IMR-90 (cell line): ENCODE measurements at regions not wholly inside any gene's neighbourhood (a gene's known extent, or its start where the extent isn't known, plus 50 kb on each side); places are given as distances from the start of the nearest gene placed in this dataset.

Experiments
- ATAC-seq: fragments of 200-7000 bp; cut with Tn5 transposase; 2 replicates; pipeline ENCODE4 v1.9.1; 2020; ENCODE audit warnings: low read depth, mild to moderate bottlenecking, moderate library complexity
- BruUV-seq: library from RNA; stranded (reverse); fragments of 400-500 nt; replicated peaks from 2 replicates; lab custom pipeline; 2021; lab: Mats Ljungman, UMichigan
- CTCF ChIA-PET: fragments of 300-600 bp; formaldehyde crosslinking; extraction: SDS; loops from one replicate; lab custom pipeline; 2021; ENCODE audit warnings: antibody characterized with exemption; lab: Yijun Ruan, JAX
- POLR2A ChIA-PET: fragments of 300-600 bp; sonication (Branson Sonifier 250); formaldehyde crosslinking; loops from one replicate; lab custom pipeline; 2022; ENCODE audit warnings: antibody characterized with exemption; ENCODE audit not compliant: unreplicated experiment; lab: Charles Lee
- DNase-seq: peaks from one replicate; pipeline ENCODE4 v3.0.0; 2013
- H2AFZ ChIP-seq: replicated peaks from 2 replicates; pipeline ENCODE3; 2013; ENCODE audit warnings: low read length, mild to moderate bottlenecking; ENCODE audit not compliant: poor library complexity
- H2AK5ac ChIP-seq: 2 replicates; pipeline ENCODE4 v1.6.1; 2013; ENCODE audit warnings: low read depth, low read length, inconsistent platforms
- H2AK9ac ChIP-seq: replicated peaks from 2 replicates; pipeline ENCODE3; 2013; ENCODE audit warnings: mild to moderate bottlenecking, low read depth, low read length, moderate library complexity; ENCODE audit not compliant: poor library complexity
- H2BK120ac ChIP-seq: 2 replicates; pipeline ENCODE4 v1.6.1; 2013; ENCODE audit warnings: low read depth, low read length, inconsistent platforms
- H2BK15ac ChIP-seq: 3 replicates; pipeline ENCODE4 v1.6.1; 2013; ENCODE audit warnings: low read depth, low read length, inconsistent platforms
- H2BK20ac ChIP-seq: 2 replicates; pipeline ENCODE4 v1.6.1; 2013; ENCODE audit warnings: low read depth, mild to moderate bottlenecking, inconsistent platforms, low read length, moderate library complexity
- H2BK5ac ChIP-seq: 2 replicates; pipeline ENCODE4 v1.6.1; 2013; ENCODE audit warnings: mild to moderate bottlenecking, low read depth, low read length, inconsistent platforms; ENCODE audit not compliant: poor library complexity, severe bottlenecking
- H3K14ac ChIP-seq: replicated peaks from 2 replicates; pipeline ENCODE4 v1.6.1; 2013; ENCODE audit warnings: low read depth, low read length, inconsistent platforms
- H3K18ac ChIP-seq: 2 replicates; pipeline ENCODE4 v1.6.1; 2013; ENCODE audit warnings: low read depth, low read length, control low read depth
- H3K23ac ChIP-seq: 2 replicates; pipeline ENCODE4 v1.6.1; 2013; ENCODE audit warnings: low read depth, low read length, inconsistent platforms
- H3K27ac ChIP-seq: 2 replicates; pipeline ENCODE4 v1.5.1; 2013; ENCODE audit warnings: mild to moderate bottlenecking, control low read depth, low read length; ENCODE audit not compliant: insufficient read depth
- H3K27me3 ChIP-seq: 2 replicates; pipeline ENCODE4 v1.6.1; 2013; ENCODE audit warnings: low read length; ENCODE audit not compliant: control insufficient read depth, insufficient read depth
- H3K36me3 ChIP-seq: 2 replicates; pipeline ENCODE4 v1.6.1; 2013; ENCODE audit warnings: low read length, mixed read lengths; ENCODE audit not compliant: control insufficient read depth, insufficient read depth
- H3K4ac ChIP-seq: 2 replicates; pipeline ENCODE4 v1.6.1; 2013; ENCODE audit warnings: low read depth, low read length, inconsistent platforms
- H3K4me1 ChIP-seq: 2 replicates; pipeline ENCODE4 v1.6.1; 2013; ENCODE audit warnings: low read length, mixed read lengths; ENCODE audit not compliant: control insufficient read depth, insufficient read depth
- H3K4me2 ChIP-seq: 2 replicates; pipeline ENCODE4 v1.6.1; 2013; ENCODE audit warnings: low read depth, mild to moderate bottlenecking, control low read depth, low read length, moderate library complexity
- H3K4me3 ChIP-seq: 2 replicates; pipeline ENCODE4 v1.5.1; 2013; ENCODE audit warnings: low read depth, mild to moderate bottlenecking, control low read depth, low read length, moderate library complexity; ENCODE audit not compliant: insufficient read depth
- H3K56ac ChIP-seq: 2 replicates; pipeline ENCODE4 v1.6.1; 2013; ENCODE audit warnings: low read length, inconsistent platforms; ENCODE audit not compliant: insufficient read depth; ENCODE audit errors: extremely low read depth
- H3K79me1 ChIP-seq, 2 experiments: 2 replicates each; pipeline ENCODE4 v1.6.1; 2013; ENCODE audit warnings: low read length in 2 of 2, inconsistent platforms in 1 of 2, low read depth in 1 of 2
- H3K9ac ChIP-seq: 2 replicates; pipeline ENCODE4 v1.6.1; 2013; ENCODE audit warnings: low read depth, low read length, control low read depth
- H3K9me1 ChIP-seq: 2 replicates; pipeline ENCODE4 v1.6.1; 2013; ENCODE audit warnings: low read length, inconsistent platforms; ENCODE audit not compliant: insufficient read depth
- H3K9me3 ChIP-seq: 2 replicates; pipeline ENCODE4 v1.6.1; 2013; ENCODE audit warnings: low read length; ENCODE audit not compliant: control insufficient read depth, insufficient read depth
- H4K20me1 ChIP-seq: 2 replicates; pipeline ENCODE4 v1.6.1; 2013; ENCODE audit warnings: low read length, inconsistent platforms; ENCODE audit not compliant: insufficient read depth
- H4K5ac ChIP-seq: 2 replicates; pipeline ENCODE4 v1.6.1; 2013; ENCODE audit warnings: mild to moderate bottlenecking, low read depth, low read length, control low read depth
- H4K8ac ChIP-seq, 2 experiments: 2 replicates each; pipeline ENCODE4 v1.6.1; 2013; ENCODE audit warnings: low read depth in 2 of 2, low read length in 2 of 2, control low read depth in 1 of 2, inconsistent platforms in 1 of 2
- H4K91ac ChIP-seq: 2 replicates; pipeline ENCODE4 v1.6.1; 2013; ENCODE audit warnings: low read depth, low read length, inconsistent platforms; ENCODE audit not compliant: insufficient read depth
- CEBPB ChIP-seq: IDR thresholded peaks from 2 replicates; pipeline ENCODE4 v1.6.1; 2012; ENCODE audit warnings: low read depth, low read length, improper control_type of control experiment
- ELK1 ChIP-seq: fragments of 150-350 bp; IDR thresholded peaks from 2 replicates; pipeline ENCODE4 v1.6.1; 2016; ENCODE audit warnings: low read depth, mild to moderate bottlenecking, low read length, moderate library complexity, borderline replicate concordance
- WGBS, 2 experiments: methylation state at CpG; one replicate each; pipeline versions ENCODE4 v1.1.5 to v1.1.7; 2013; ENCODE audit warnings: missing lambda C conversion rate in 2 of 2; ENCODE audit not compliant: insufficient read length in 1 of 2; ENCODE audit errors: extremely low coverage in 2 of 2; 5-methylcytosine and 5-hydroxymethylcytosine counted together
- dilution Hi-C: fragments of 300-500 bp; cut with HindIII; formaldehyde crosslinking; loops from one replicate; pipeline ENCODE4 v1.14.3; 2018; ENCODE audit warnings: low sequenced_read_pairs; ENCODE audit not compliant: unreplicated experiment
- in situ Hi-C: fragments of 300-500 bp; cut with MboI; formaldehyde crosslinking; loops from 3 replicates; pipeline ENCODE4 v1.14.3; 2019; ENCODE audit warnings: low sequenced_read_pairs, inconsistent platforms, mixed read lengths
- intact Hi-C: fragments of 100-400 bp; cut with micrococcal nuclease; formaldehyde crosslinking; loops from 2 replicates; pipeline ENCODE4 v1.10.0; 2022

DNA sequence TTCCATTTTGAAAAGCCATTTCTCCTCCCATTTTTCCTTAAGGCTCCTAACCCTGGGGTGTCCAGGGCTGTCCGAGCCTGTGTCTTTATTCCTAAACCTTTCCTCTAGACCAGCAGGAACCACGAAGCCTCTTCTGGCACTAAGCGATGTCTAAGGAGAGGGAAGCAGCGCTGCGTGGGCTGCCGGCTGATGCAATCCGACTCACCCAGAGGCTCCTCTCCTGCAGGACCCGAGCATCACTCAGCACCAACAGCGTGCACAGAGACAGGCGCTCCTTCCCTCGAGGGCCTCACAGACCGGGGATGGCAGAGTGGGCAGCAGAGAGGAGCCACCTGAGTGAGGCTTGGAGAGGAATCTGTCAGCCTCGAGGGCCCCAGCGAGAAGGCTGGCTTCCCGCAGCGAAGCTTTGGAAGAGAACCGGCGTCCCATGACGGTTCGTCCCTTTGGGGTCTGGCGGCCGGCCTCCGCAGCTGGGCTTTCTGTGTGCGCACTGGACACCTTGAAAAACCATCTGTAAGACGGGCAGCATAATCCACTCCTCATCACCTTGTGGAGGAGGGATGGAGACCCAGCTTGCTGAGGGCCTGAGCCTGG, 174.3 kb downstream of the FOXL1 start:
- Histone ChIP-seq H3K23ac (no peak overlapping the region), H3K56ac (no peak overlapping the region), H2AFZ (peak overlapping the region; percentile 63), H2BK20ac (peak overlapping the region; percentile 74), H2BK15ac (peak overlapping the region; percentile 67; the same call in 2 of the 3 replicates), H3K18ac (no peak overlapping the region), H3K4ac (peak overlapping the region; percentile 69), H3K9me3 (no peaks in the 10 kb centered on the region), H2BK120ac (peak overlapping the region; percentile 83), H3K4me1 (peaks cover 12% of the 10 kb centered on the region), H3K79me1 (no peaks in the 10 kb centered on the region; a peak in 1 of 4 replicates), H3K27ac (no peak overlapping the region), H3K36me3 (no peaks in the 10 kb centered on the region), H2AK5ac (peak overlapping the region; percentile 88; the same call in 1 of the 2 replicates), H3K9me1 (peaks cover 18% of the 10 kb centered on the region), H2BK5ac (no peak overlapping the region), H3K4me2 (no peak overlapping the region), H3K4me3 (no peak overlapping the region), H2AK9ac (peak overlapping the region; percentile 99), H4K8ac (peak overlapping the region; percentile 33 to 76; a peak in 1 of 4 replicates), H4K20me1 (no peaks in the 10 kb centered on the region), H3K27me3 (no peaks in the 10 kb centered on the region), H3K9ac (no peak overlapping the region), H4K91ac (peak overlapping the region; percentile 53; the same call in 1 of the 2 replicates), H3K14ac (peak overlapping the region; percentile 55), H4K5ac (no peak overlapping the region)
- no peak for ATAC-seq
- BruUV-seq = no TSS peak
- dilution Hi-C loops (no loop called here), in situ Hi-C loops (loop anchor here (10.0 kb wide), 1 partner anchor 168 kb away; no protein-coding TSS in a partner anchor), intact Hi-C loops (no loop called here)
- peak; percentile 58 for TF ChIP-seq CEBPB
- TF ChIP-seq ELK1 = no peak
- WGBS, 2 experiments = 92% methylated on average over 5 of the region's 25 CpGs; no CpG with 5 or more reads in 1 of the 2 experiments
- CTCF ChIA-PET = no interaction called here
- DNase-seq = peak; percentile 43
- POLR2A ChIA-PET = no interaction called here
